ENCODE measurements at regions not wholly inside any gene's neighbourhood (a gene's known extent, or its start where the extent isn't known, plus 50 kb on each side); places are given as distances from the start of the nearest gene placed in this dataset.

- peak overlapping the region; percentile 82 for H3K4me3 ChIP-seq (ENCODE audit: low read length)
- H3K27me3 ChIP-seq (ENCODE audit: control insufficient read depth, insufficient read depth, low read length), result peaks cover 27% of the 10 kb centered on the region
- H3K36me3 ChIP-seq (ENCODE audit: control insufficient read depth, low read depth, low read length), result no peaks in the 10 kb centered on the region
- peaks cover 30% of the 10 kb centered on the region for H3K4me1 ChIP-seq (ENCODE audit: control insufficient read depth, low read depth, low read length)
- H3K27ac ChIP-seq (ENCODE audit: low read length), result no peak overlapping the region
- no peaks in the 10 kb centered on the region for H3K9me3 ChIP-seq (ENCODE audit: control insufficient read depth, low read depth, low read length)
- H3K9ac ChIP-seq (ENCODE audit: low read length), result peak overlapping the region; percentile 51
Measured at GRCh38 chr13:94968757-94969086, 256.4 kb upstream of the SOX21 start.

- peaks cover 27% of the 10 kb centered on the region for H3K27me3 ChIP-seq (ENCODE audit: control insufficient read depth, insufficient read depth, low read length)
- H3K36me3 ChIP-seq (ENCODE audit: control insufficient read depth, low read depth, low read length), result no peaks in the 10 kb centered on the region
- H3K9me3 ChIP-seq (ENCODE audit: control insufficient read depth, low read depth, low read length), result no peaks in the 10 kb centered on the region
- H3K27ac ChIP-seq (ENCODE audit: low read length), result no peak overlapping the region
- H3K9ac ChIP-seq (ENCODE audit: low read length), result peak overlapping the region; percentile 51
- peak overlapping the region; percentile 82 for H3K4me3 ChIP-seq (ENCODE audit: low read length)
- peaks cover 30% of the 10 kb centered on the region for H3K4me1 ChIP-seq (ENCODE audit: control insufficient read depth, low read depth, low read length)
Measured at GRCh38 chr13:94968040-94968756, 255.9 kb upstream of the SOX21 start.

GRCh38 chr13:94967183-94968039 lies 255.1 kb upstream of the SOX21 start:
- Histone ChIP-seq H3K9ac (ENCODE audit: low read length) (peak overlapping the region; percentile 51), H3K27ac (ENCODE audit: low read length) (no peak overlapping the region), H3K27me3 (ENCODE audit: control insufficient read depth, insufficient read depth, low read length) (peaks cover 27% of the 10 kb centered on the region), H3K9me3 (ENCODE audit: control insufficient read depth, low read depth, low read length) (no peaks in the 10 kb centered on the region), H3K36me3 (ENCODE audit: control insufficient read depth, low read depth, low read length) (no peaks in the 10 kb centered on the region), H3K4me1 (ENCODE audit: control insufficient read depth, low read depth, low read length) (peaks cover 30% of the 10 kb centered on the region), H3K4me3 (ENCODE audit: low read length) (peak overlapping the region; percentile 82)

GRCh38 chr13:94966422-94966955 lies 254.1 kb upstream of the SOX21 start:
- H3K36me3 ChIP-seq (ENCODE audit: control insufficient read depth, low read depth, low read length), result no peaks in the 10 kb centered on the region
- no peak overlapping the region for H3K9ac ChIP-seq (ENCODE audit: low read length)
- H3K27ac ChIP-seq (ENCODE audit: low read length), result no peak overlapping the region
- no peak overlapping the region for H3K4me3 ChIP-seq (ENCODE audit: low read length)
- H3K4me1 ChIP-seq (ENCODE audit: control insufficient read depth, low read depth, low read length), result peaks cover 30% of the 10 kb centered on the region
- H3K9me3 ChIP-seq (ENCODE audit: control insufficient read depth, low read depth, low read length), result no peaks in the 10 kb centered on the region
- peaks cover 27% of the 10 kb centered on the region for H3K27me3 ChIP-seq (ENCODE audit: control insufficient read depth, insufficient read depth, low read length)

GRCh38 chr13:94959626-94960025 lies 247.3 kb upstream of the SOX21 start:
- H3K27me3 ChIP-seq (ENCODE audit: control insufficient read depth, insufficient read depth, low read length), result no peaks in the 10 kb centered on the region
- no peak overlapping the region for H3K9ac ChIP-seq (ENCODE audit: low read length)
- H3K9me3 ChIP-seq (ENCODE audit: control insufficient read depth, low read depth, low read length), result no peaks in the 10 kb centered on the region
- no peaks in the 10 kb centered on the region for H3K4me1 ChIP-seq (ENCODE audit: control insufficient read depth, low read depth, low read length)
- H3K4me3 ChIP-seq (ENCODE audit: low read length), result no peak overlapping the region
- no peak overlapping the region for H3K27ac ChIP-seq (ENCODE audit: low read length)
- H3K36me3 ChIP-seq (ENCODE audit: control insufficient read depth, low read depth, low read length), result no peaks in the 10 kb centered on the region

- Histone ChIP-seq H3K27me3 (ENCODE audit: control insufficient read depth, insufficient read depth, low read length) (no peaks in the 10 kb centered on the region), H3K4me1 (ENCODE audit: control insufficient read depth, low read depth, low read length) (no peaks in the 10 kb centered on the region), H3K4me3 (ENCODE audit: low read length) (no peak overlapping the region), H3K9ac (ENCODE audit: low read length) (no peak overlapping the region), H3K9me3 (ENCODE audit: control insufficient read depth, low read depth, low read length) (no peaks in the 10 kb centered on the region), H3K27ac (ENCODE audit: low read length) (no peak overlapping the region), H3K36me3 (ENCODE audit: control insufficient read depth, low read depth, low read length) (no peaks in the 10 kb centered on the region)
Measured at GRCh38 chr13:94956417-94957110, 244.2 kb upstream of the SOX21 start.

- Histone ChIP-seq H3K9me3 (ENCODE audit: control insufficient read depth, low read depth, low read length) (no peaks in the 10 kb centered on the region), H3K27ac (ENCODE audit: low read length) (no peak overlapping the region), H3K36me3 (ENCODE audit: control insufficient read depth, low read depth, low read length) (no peaks in the 10 kb centered on the region), H3K9ac (ENCODE audit: low read length) (no peak overlapping the region), H3K27me3 (ENCODE audit: control insufficient read depth, insufficient read depth, low read length) (no peaks in the 10 kb centered on the region), H3K4me3 (ENCODE audit: low read length) (no peak overlapping the region), H3K4me1 (ENCODE audit: control insufficient read depth, low read depth, low read length) (peaks cover 13% of the 10 kb centered on the region)
Measured at GRCh38 chr13:94952787-94953186, 240.4 kb upstream of the SOX21 start.

GRCh38 chr13:94950303-94950702 lies 238.0 kb upstream of the SOX21 start:
- Histone ChIP-seq H3K9me3 (ENCODE audit: control insufficient read depth, low read depth, low read length) (no peaks in the 10 kb centered on the region), H3K9ac (ENCODE audit: low read length) (no peak overlapping the region), H3K27me3 (ENCODE audit: control insufficient read depth, insufficient read depth, low read length) (no peaks in the 10 kb centered on the region), H3K4me3 (ENCODE audit: low read length) (no peak overlapping the region), H3K36me3 (ENCODE audit: control insufficient read depth, low read depth, low read length) (no peaks in the 10 kb centered on the region), H3K27ac (ENCODE audit: low read length) (no peak overlapping the region), H3K4me1 (ENCODE audit: control insufficient read depth, low read depth, low read length) (peaks cover 23% of the 10 kb centered on the region)

GRCh38 chr13:94947965-94948371 lies 235.6 kb upstream of the SOX21 start:
- Histone ChIP-seq H3K4me3 (ENCODE audit: low read length) (no peak overlapping the region), H3K27ac (ENCODE audit: low read length) (no peak overlapping the region), H3K36me3 (ENCODE audit: control insufficient read depth, low read depth, low read length) (no peaks in the 10 kb centered on the region), H3K4me1 (ENCODE audit: control insufficient read depth, low read depth, low read length) (peaks cover 23% of the 10 kb centered on the region), H3K27me3 (ENCODE audit: control insufficient read depth, insufficient read depth, low read length) (no peaks in the 10 kb centered on the region), H3K9me3 (ENCODE audit: control insufficient read depth, low read depth, low read length) (no peaks in the 10 kb centered on the region), H3K9ac (ENCODE audit: low read length) (no peak overlapping the region)

- H3K4me3 ChIP-seq (ENCODE audit: low read length), result no peak overlapping the region
- no peak overlapping the region for H3K9ac ChIP-seq (ENCODE audit: low read length)
- peaks cover 23% of the 10 kb centered on the region for H3K4me1 ChIP-seq (ENCODE audit: control insufficient read depth, low read depth, low read length)
- H3K27me3 ChIP-seq (ENCODE audit: control insufficient read depth, insufficient read depth, low read length), result no peaks in the 10 kb centered on the region
- H3K27ac ChIP-seq (ENCODE audit: low read length), result no peak overlapping the region
- H3K9me3 ChIP-seq (ENCODE audit: control insufficient read depth, low read depth, low read length), result peaks cover 1% of the 10 kb centered on the region
- H3K36me3 ChIP-seq (ENCODE audit: control insufficient read depth, low read depth, low read length), result no peaks in the 10 kb centered on the region
Measured at GRCh38 chr13:94947392-94947791, 235.0 kb upstream of the SOX21 start.

GRCh38 chr13:94946039-94946438 lies 233.7 kb upstream of the SOX21 start:
- Histone ChIP-seq H3K27ac (ENCODE audit: low read length) (no peak overlapping the region), H3K4me1 (ENCODE audit: control insufficient read depth, low read depth, low read length) (peaks cover 23% of the 10 kb centered on the region), H3K36me3 (ENCODE audit: control insufficient read depth, low read depth, low read length) (no peaks in the 10 kb centered on the region), H3K9ac (ENCODE audit: low read length) (no peak overlapping the region), H3K27me3 (ENCODE audit: control insufficient read depth, insufficient read depth, low read length) (no peaks in the 10 kb centered on the region), H3K9me3 (ENCODE audit: control insufficient read depth, low read depth, low read length) (peaks cover 4% of the 10 kb centered on the region), H3K4me3 (ENCODE audit: low read length) (no peak overlapping the region)

Data from iPS-18a (cell line).